ENCODE measurements at regions not wholly inside any gene's neighbourhood (a gene's known extent, or its start where the extent isn't known, plus 50 kb on each side); places are given as distances from the start of the nearest gene placed in this dataset.
"Not testable (repeated sequence)": the region's sequence is repeated elsewhere in the genome, so short reads cannot be mapped to it uniquely, and the experiment has no call there.

GRCh38 chr13:56457535-56458190 lies 683.1 kb upstream of the PRR20A start:
- DNase-seq (ENCODE audit: low spot score): no peak

GRCh38 chr13:56459286-56459685 lies 681.4 kb upstream of the PRR20A start:
- DNase-seq (ENCODE audit: low spot score): no peak

GRCh38 chr13:56501750-56502149 lies 639.0 kb upstream of the PRR20A start:
- no peak for DNase-seq (ENCODE audit: low spot score)

GRCh38 chr13:56510836-56511235 lies 629.9 kb upstream of the PRR20A start:
- DNase-seq (ENCODE audit: low spot score): no peak

- not testable (repeated sequence) for DNase-seq (ENCODE audit: low spot score)
These were observed 628.4 kb upstream of the PRR20A start for GRCh38 chr13:56512336-56512735.

GRCh38 chr13:56515441-56515840 lies 625.3 kb upstream of the PRR20A start:
- DNase-seq (ENCODE audit: low spot score): no peak

- no peak for DNase-seq (ENCODE audit: low spot score)
These were observed 612.5 kb upstream of the PRR20A start for GRCh38 chr13:56528040-56528790.

- no peak for DNase-seq (ENCODE audit: low spot score)
These were observed 610.6 kb upstream of the PRR20A start for GRCh38 chr13:56530096-56530495.

- not testable (repeated sequence) for DNase-seq (ENCODE audit: low spot score)
These were observed 592.8 kb upstream of the PRR20A start for GRCh38 chr13:56547921-56548320.

- no peak for DNase-seq (ENCODE audit: low spot score)
These were observed 581.9 kb upstream of the PRR20A start for GRCh38 chr13:56558698-56559320.

- DNase-seq (ENCODE audit: low spot score): peak; percentile 5
These were observed 579.4 kb upstream of the PRR20A start for GRCh38 chr13:56561327-56561726.

GRCh38 chr13:56563663-56564062 lies 577.1 kb upstream of the PRR20A start:
- no peak for DNase-seq (ENCODE audit: low spot score)

GRCh38 chr13:56586976-56587375 lies 553.7 kb upstream of the PRR20A start:
- DNase-seq (ENCODE audit: low spot score): no peak

- no peak for DNase-seq (ENCODE audit: low spot score)
These were observed 525.1 kb upstream of the PRR20A start for GRCh38 chr13:56615572-56615971.

GRCh38 chr13:56622840-56623239 lies 517.9 kb upstream of the PRR20A start:
- DNase-seq (ENCODE audit: low spot score): no peak

GRCh38 chr13:56628886-56629285 lies 511.8 kb upstream of the PRR20A start:
- DNase-seq (ENCODE audit: low spot score): not testable (repeated sequence)

- not testable (repeated sequence) for DNase-seq (ENCODE audit: low spot score)
These were observed 509.7 kb upstream of the PRR20A start for GRCh38 chr13:56631060-56631459.

- DNase-seq (ENCODE audit: low spot score): no peak
These were observed 487.7 kb upstream of the PRR20A start for GRCh38 chr13:56653043-56653442.

- DNase-seq (ENCODE audit: low spot score): no peak
These were observed 481.7 kb upstream of the PRR20A start for GRCh38 chr13:56659041-56659471.

- no peak for DNase-seq (ENCODE audit: low spot score)
These were observed 470.2 kb upstream of the PRR20A start for GRCh38 chr13:56670563-56670962.

GRCh38 chr13:56681404-56681803 lies 459.3 kb upstream of the PRR20A start:
- no peak for DNase-seq (ENCODE audit: low spot score)

- DNase-seq (ENCODE audit: low spot score): no peak
These were observed 453.6 kb upstream of the PRR20A start for GRCh38 chr13:56687131-56687530.

- no peak for DNase-seq (ENCODE audit: low spot score)
These were observed 443.7 kb upstream of the PRR20A start for GRCh38 chr13:56697011-56697410.
